ENCODE measurements at regions not wholly inside any gene's neighbourhood (a gene's known extent, or its start where the extent isn't known, plus 50 kb on each side); places are given as distances from the start of the nearest gene placed in this dataset.

- no peak for DNase-seq
Observed at GRCh38 chr16:35686595-35686994, 2227.2 kb downstream of the TP53TG3F start.

- DNase-seq: no peak
Observed at GRCh38 chr16:35687071-35687470, 2227.7 kb downstream of the TP53TG3F start.

GRCh38 chr16:35687781-35688180 is 2228.4 kb downstream of the TP53TG3F start:
- DNase-seq: no peak

GRCh38 chr16:35689764-35690163 is 2230.4 kb downstream of the TP53TG3F start:
- DNase-seq: no peak

GRCh38 chr16:35690413-35690812 is 2231.0 kb downstream of the TP53TG3F start:
- no peak for DNase-seq

- DNase-seq: no peak
Observed at GRCh38 chr16:35691057-35691456, 2231.6 kb downstream of the TP53TG3F start.

GRCh38 chr16:35692824-35693223 is 2233.4 kb downstream of the TP53TG3F start:
- DNase-seq: no peak

- DNase-seq: no peak
Observed at GRCh38 chr16:35706901-35707300, 2247.5 kb downstream of the TP53TG3F start.

GRCh38 chr16:35711435-35711834 is 2252.0 kb downstream of the TP53TG3F start:
- no peak for DNase-seq

GRCh38 chr16:35711958-35712357 is 2252.5 kb downstream of the TP53TG3F start:
- DNase-seq: no peak

GRCh38 chr16:35713762-35714650 is 2254.6 kb downstream of the TP53TG3F start:
- no peak for DNase-seq

- DNase-seq: no peak
Observed at GRCh38 chr16:35714665-35715064, 2255.3 kb downstream of the TP53TG3F start.

GRCh38 chr16:35724551-35724950 is 2265.1 kb downstream of the TP53TG3F start:
- DNase-seq: no peak

GRCh38 chr16:35725949-35726348 is 2266.5 kb downstream of the TP53TG3F start:
- DNase-seq: no peak

GRCh38 chr16:35730251-35730650 is 2270.8 kb downstream of the TP53TG3F start:
- DNase-seq: no peak

- no peak for DNase-seq
Observed at GRCh38 chr16:35731341-35732040, 2272.1 kb downstream of the TP53TG3F start.

GRCh38 chr16:35732046-35732810 is 2272.8 kb downstream of the TP53TG3F start:
- no peak for DNase-seq

GRCh38 chr16:35733278-35733965 is 2274.0 kb downstream of the TP53TG3F start:
- no peak for DNase-seq

- no peak for DNase-seq
Observed at GRCh38 chr16:35733971-35734702, 2274.7 kb downstream of the TP53TG3F start.

GRCh38 chr16:35734728-35735402 is 2275.5 kb downstream of the TP53TG3F start:
- no peak for DNase-seq
